WTC11 (cell line): ENCODE measurements at regions not wholly inside any gene's neighbourhood (a gene's known extent, or its start where the extent isn't known, plus 50 kb on each side); places are given as distances from the start of the nearest gene placed in this dataset.

Experiments
- CREM ChIP-seq: sonication (generic); formaldehyde crosslinking; IDR thresholded peaks from 2 replicates; pipeline ENCODE4 v1.8.1; 2022; ENCODE audit warnings: mild to moderate bottlenecking, missing genetic modification reagents, moderate library complexity
- GTF2I ChIP-seq: fragments of 250-450 bp; sonication (Bioruptor Pico); conservative IDR thresholded peaks from 2 replicates; pipeline ENCODE4 v1.4.0; 2021; ENCODE audit warnings: mild to moderate bottlenecking
- NFE2L1 ChIP-seq: sonication (generic); formaldehyde crosslinking; IDR thresholded peaks from 2 replicates; pipeline ENCODE4 v1.8.1; 2023; ENCODE audit warnings: missing genetic modification reagents
- RELA ChIP-seq: sonication (generic); formaldehyde crosslinking; IDR thresholded peaks from 2 replicates; pipeline ENCODE4 v1.8.1; 2022; ENCODE audit warnings: missing genetic modification reagents, mild to moderate bottlenecking, borderline replicate concordance
- TCF7 ChIP-seq: sonication (generic); formaldehyde crosslinking; IDR thresholded peaks from 2 replicates; pipeline ENCODE4 v1.8.0; 2022; ENCODE audit warnings: mild to moderate bottlenecking, low read depth, missing genetic modification reagents, moderate library complexity
- ZNF138 ChIP-seq: sonication (generic); formaldehyde crosslinking; conservative IDR thresholded peaks from 2 replicates; pipeline ENCODE4 v1.8.1; 2022; ENCODE audit warnings: mild to moderate bottlenecking, moderate library complexity, missing genetic modification reagents
- ZNF232 ChIP-seq: sonication (generic); formaldehyde crosslinking; IDR thresholded peaks from 2 replicates; pipeline ENCODE4 v1.8.0; 2022; ENCODE audit warnings: mild to moderate bottlenecking, missing genetic modification reagents
- TF ChIP-seq, protein P1 (sequence below): fragments of 200-600 bp; IDR thresholded peaks from 2 replicates; pipeline ENCODE4 v1.8.0; 2022; ENCODE audit warnings: antibody characterized with exemption
- TF ChIP-seq, protein P2 (sequence below): sonication (generic); formaldehyde crosslinking; IDR thresholded peaks from 2 replicates; pipeline ENCODE4 v1.8.0; 2022; ENCODE audit warnings: mild to moderate bottlenecking, missing genetic modification reagents

DNA sequence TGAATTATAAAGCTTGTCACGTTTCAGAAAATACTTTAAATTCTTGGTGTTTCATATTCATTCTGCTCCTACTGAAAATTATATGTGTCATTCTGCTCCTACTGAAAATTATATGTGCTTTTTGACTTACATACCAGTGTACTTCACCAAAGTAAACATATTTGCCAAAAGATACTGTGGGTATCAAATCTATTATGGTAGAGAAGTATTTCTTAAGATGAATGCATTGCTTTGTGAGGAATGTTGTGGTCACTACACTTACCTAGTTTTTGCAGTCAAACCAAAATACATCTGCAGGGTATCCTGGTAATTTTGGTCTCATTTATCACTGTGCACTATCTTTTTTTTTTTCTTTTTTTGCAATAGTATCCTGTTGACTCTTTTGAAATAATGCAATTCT, 287.7 kb upstream of the MAD2L1 start:
- TF ChIP-seq, protein P1, sequence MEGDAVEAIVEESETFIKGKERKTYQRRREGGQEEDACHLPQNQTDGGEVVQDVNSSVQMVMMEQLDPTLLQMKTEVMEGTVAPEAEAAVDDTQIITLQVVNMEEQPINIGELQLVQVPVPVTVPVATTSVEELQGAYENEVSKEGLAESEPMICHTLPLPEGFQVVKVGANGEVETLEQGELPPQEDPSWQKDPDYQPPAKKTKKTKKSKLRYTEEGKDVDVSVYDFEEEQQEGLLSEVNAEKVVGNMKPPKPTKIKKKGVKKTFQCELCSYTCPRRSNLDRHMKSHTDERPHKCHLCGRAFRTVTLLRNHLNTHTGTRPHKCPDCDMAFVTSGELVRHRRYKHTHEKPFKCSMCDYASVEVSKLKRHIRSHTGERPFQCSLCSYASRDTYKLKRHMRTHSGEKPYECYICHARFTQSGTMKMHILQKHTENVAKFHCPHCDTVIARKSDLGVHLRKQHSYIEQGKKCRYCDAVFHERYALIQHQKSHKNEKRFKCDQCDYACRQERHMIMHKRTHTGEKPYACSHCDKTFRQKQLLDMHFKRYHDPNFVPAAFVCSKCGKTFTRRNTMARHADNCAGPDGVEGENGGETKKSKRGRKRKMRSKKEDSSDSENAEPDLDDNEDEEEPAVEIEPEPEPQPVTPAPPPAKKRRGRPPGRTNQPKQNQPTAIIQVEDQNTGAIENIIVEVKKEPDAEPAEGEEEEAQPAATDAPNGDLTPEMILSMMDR: no peak
- no peak for TF ChIP-seq TCF7 (CRISPR knock-in tag)
- no peak for TF ChIP-seq NFE2L1 (CRISPR knock-in tag)
- TF ChIP-seq ZNF138 (CRISPR knock-in tag): no peak
- no peak for TF ChIP-seq ZNF232 (CRISPR knock-in tag)
- TF ChIP-seq GTF2I: no peak
- TF ChIP-seq, protein P2, sequence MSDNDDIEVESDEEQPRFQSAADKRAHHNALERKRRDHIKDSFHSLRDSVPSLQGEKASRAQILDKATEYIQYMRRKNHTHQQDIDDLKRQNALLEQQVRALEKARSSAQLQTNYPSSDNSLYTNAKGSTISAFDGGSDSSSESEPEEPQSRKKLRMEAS: no peak
- no peak for TF ChIP-seq RELA
- no peak for TF ChIP-seq CREM (CRISPR knock-in tag)
